8988T (cell line): ENCODE measurements at regions not wholly inside any gene's neighbourhood (a gene's known extent, or its start where the extent isn't known, plus 50 kb on each side); places are given as distances from the start of the nearest gene placed in this dataset.

Experiments
- DNase-seq: peaks from one replicate; pipeline ENCODE4 v3.0.0; 2011

DNA sequence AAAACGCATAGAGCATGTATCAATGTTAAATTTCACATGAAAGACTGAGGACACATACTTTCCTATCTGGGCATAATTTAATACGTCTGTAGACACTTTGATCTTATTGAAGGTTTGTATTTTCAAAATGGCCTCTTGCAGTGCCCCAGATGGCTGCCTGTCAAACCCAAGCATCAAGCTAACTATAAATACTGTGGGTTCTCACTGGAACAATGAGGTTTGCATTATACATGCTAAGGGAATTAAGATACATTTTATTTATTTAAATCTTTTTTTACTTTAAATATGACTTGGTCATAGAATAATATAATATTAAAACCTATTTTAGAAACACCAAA is 702.9 kb upstream of the GRAMD2B start:
- no peak for DNase-seq

DNA sequence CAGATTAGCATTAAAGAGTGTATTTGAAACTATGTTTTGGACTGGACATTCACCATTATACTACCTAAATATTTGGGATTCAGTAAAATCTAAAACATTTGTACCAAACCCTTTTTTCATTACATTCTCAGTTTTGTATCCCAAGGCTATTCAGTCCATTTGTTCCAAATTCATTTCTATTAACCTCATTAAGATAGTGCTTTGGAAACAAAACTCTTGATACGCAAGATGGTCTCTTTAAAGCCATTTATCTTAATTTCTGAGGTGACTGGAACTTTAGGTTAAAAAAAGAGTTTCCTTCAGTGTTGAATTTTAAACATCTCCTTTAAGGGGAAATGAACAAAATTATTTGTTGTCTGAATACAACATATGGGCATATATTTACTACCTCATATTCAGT is 702.5 kb upstream of the GRAMD2B start:
- no peak for DNase-seq

DNA sequence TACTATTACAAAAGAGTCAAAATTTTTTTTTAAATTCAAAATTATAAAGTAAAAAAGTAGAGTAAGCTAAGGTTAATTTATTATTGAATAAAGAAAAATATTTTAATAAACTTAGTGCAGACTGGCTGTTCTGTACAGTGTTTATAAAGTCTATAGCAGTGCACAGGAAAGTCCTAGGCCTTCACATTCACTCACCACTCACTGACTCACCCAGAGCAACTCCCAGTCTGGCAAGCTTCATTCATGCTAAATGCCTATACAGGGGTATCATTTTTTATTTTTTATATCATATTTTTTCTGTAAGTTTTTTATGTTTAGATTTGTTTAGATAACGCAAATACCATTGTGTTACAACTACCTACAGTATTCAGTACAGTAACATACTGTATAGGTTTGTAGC is 700.7 kb upstream of the GRAMD2B start:
- DNase-seq = no peak

DNA sequence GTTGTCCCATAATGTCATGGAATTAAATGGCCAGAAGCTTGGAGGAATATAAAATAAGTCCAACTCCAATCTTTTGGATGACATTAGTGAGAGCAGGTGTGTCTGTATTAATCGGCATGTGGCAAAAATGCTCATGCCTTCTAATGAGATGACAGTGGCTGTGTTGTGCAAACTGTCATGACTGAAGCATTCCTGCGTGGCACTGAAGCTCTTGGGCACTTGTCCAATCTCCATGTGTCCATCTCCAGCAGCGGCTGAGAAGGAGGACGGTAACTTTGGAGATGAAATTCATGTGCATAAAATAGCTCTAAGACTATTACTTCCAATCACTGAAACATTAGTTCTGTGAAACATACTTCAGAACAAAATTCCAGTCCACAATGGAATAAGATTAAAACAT is 697.5 kb upstream of the GRAMD2B start:
- no peak for DNase-seq

DNA sequence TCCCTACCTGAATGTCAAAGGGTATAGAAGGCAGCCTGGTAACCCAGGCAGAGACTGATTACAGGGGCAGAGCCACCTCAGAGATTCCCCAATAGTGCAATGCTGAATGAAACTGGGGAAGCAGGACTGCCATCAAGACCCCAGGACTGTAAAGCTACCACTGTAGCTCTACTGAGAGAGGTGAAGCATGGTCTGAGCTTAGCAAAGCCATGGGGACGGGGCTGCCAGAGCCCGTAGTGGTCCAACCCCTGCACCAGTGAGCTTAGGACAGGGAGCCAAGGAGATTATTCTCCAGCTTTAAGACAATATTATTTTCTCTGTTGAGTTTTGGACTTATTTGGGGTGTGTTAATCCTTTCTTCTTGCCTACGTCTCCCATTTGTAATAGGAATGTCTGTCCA is 679.3 kb upstream of the GRAMD2B start:
- DNase-seq = no peak

DNA sequence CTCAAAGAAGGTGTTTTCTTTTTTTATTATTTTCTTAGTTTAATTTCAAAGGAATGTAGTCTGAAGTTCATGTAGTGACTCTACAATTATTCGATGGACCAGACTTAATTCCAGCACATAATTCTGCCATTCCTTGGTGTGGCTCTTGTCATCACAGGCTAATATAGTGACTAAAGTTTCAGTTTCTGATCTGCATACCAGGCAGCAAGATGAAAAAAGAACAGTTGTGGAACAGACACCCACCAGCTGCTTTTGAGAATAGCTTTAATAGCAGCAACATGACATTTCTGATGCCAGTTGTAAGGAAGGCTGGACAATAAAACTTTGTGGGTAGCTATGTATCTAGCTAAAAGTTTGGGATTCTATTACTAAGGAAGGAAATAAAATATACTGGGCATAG is 676.3 kb upstream of the GRAMD2B start:
- DNase-seq = no peak

DNA sequence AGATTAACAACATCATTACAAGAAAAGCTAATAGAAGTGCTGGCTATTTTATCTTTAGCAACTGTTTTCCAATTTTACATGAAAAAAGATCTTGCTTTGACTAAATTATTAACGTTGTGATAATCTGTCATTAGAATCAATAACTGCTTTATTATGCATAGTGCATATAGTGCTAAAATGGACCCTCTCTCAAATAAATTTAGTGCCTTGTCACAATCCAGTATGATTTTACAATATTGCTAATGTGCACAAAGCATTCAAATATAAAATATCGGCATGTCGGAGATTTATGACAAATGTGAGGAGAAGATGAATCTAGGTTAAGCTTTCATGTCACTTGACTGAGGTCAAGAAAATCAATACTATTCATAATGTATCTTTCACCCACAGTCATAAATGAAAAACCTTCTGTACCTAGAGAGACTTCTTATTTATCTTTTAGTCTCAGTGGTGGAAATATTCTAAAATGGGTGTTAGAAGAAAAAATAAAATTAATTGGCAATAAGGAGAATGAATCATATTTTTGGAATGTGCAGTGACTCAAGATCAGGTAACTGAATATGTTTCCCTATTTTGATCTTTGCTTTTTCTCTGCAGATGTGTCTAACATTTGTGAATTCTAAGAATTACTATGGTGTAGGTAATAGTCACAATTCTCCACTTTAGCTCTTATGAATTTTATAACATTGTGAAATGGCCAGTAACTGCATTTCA is 672.9 kb upstream of the GRAMD2B start:
- DNase-seq = no peak

DNA sequence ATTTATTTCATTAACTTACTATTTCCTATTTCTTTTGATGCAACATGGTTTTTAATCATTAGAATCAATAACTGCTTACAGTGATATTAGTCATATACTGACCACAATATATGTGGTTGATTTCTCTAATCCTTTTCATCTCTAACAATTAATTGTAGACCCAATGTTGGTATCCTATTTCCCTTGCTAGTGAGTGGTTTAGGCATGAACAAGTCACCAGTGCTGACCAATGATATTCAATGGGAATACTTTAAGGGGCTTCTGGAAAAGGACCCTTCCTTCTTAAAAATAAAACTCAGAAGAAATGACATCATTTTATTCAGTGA is 672.4 kb upstream of the GRAMD2B start:
- DNase-seq = no peak

DNA sequence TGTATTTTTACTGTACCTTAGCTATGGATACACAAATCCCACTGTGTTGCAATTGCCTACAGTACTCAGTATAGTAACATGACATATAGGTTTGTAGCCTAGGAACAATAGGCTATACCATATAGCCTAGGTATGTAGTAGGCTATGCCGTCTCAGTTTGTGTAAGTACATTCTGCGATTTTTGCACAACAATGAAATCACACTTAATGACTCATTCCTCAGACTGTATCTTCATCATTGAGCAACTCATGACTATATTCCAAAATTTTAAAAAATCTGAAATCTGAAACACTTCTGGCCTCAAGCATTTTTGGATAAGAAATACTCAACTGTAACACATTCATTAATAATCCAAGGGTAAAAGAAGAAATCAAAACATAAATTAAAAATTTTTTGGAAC is 666.8 kb upstream of the GRAMD2B start:
- no peak for DNase-seq

DNA sequence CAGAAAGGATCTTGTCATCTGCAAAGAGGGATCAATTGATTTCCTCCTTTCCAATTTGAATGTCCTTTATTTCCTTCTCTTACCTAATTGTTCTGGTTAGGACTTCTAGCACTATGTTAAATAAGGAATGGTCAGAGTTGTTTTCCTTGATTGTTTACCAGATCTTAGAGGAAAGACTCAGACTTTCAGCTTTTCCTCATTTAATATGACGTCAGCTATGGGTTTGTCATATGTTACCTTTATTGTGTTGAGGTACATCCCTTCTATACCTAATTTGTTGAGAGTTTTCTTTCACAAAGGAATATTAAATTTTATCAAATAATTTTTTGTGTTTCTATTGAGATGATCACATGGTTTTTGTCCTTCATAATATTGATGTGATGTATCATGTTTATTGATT is 656.5 kb upstream of the GRAMD2B start:
- DNase-seq = no peak

DNA sequence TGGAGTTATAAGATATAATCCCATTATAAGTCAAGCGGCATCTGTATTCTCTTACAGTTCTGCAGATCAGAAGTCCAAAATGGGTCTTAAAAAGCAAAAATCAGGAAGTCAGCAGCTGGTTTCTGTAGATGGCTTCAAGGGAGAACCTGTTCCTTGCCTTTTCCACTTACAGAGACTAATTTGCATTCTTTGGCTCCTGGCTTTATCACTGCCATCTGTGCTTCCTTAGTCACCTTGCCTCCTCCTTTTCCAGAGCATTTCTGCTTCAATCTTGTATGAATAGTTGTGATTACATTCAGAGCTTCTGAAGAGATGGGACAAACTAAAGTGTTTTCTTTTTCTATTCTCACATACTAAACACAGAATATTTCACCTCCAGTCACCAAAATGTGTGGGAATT is 647.3 kb upstream of the GRAMD2B start:
- no peak for DNase-seq

DNA sequence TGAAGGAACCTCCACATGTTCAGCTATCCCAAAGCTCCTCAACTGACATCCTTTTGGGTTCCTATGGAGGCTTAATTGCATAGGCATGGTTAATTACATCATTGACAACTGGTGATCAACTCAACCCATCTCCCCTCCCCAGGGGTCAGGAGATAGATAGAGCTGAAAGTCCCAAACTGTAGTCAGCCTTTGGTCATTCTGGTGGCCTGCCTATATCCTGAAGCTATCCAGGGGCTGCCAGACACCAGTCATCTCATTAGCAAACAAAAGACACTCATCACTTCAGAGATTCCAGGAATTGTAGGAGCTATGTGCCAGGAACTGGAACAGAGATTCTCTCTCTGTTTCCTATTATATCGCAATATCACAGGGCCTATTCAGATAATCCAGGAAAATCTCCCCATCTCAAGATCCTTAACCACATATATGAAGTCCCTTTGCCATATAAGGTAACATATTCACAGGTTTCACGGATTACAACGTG is 646.5 kb upstream of the GRAMD2B start:
- DNase-seq = no peak

DNA sequence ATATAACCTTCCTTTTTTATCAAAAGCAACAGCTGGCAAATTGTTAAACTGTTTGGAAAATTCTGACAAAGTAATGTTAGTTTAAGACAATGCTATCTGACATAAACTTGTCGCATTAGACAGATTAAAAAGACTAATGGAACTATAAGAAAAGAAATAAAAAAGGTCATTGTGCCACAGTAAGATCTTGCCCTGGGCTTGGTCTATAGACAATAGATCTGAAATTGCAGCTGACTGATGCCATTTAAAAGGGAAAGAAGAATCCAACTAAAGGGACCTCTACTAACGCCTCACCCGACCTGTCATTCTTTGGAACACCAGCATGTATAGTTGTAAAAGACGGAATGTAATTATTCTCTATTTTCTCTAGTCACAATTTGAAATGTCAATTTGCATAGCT is 644.4 kb upstream of the GRAMD2B start:
- DNase-seq = no peak

DNA sequence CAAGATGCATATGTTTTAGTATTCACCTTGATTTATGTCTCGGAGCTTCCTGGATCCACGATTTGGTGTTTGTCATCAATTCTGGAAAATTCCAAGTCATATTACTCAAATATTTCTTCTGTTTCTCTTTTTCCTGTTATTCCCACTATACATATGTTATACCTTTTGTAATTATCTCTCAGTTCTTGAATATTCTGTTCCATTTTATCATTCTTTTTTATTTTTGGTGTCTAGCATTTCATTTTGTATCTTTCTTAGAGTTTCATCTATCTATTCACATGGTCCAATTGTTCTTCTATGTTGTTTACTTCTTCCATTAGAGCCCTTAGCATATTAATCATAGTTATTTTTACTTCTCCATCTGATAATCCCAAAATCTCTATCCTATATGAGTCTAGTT is 637.8 kb upstream of the GRAMD2B start:
- no peak for DNase-seq

DNA sequence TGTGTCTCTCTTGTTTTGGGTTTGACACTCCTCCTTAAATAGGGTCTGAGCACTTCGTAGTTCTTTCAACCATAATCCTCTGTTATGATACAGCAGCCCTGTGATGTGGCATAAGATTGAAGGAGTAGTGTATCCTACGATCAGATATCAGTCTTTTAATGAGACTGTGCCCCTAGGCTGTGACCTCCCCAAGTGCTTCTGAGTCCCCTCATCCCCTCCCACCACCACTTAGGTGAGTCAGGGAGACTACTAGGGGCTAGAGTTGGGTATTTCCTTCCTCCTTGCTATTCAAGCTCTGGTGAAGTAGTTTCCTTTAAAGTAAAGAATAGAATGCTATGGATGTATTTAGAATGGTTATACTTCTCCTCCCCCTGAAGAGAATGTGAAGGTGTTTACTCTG is 637.2 kb upstream of the GRAMD2B start:
- no peak for DNase-seq

DNA sequence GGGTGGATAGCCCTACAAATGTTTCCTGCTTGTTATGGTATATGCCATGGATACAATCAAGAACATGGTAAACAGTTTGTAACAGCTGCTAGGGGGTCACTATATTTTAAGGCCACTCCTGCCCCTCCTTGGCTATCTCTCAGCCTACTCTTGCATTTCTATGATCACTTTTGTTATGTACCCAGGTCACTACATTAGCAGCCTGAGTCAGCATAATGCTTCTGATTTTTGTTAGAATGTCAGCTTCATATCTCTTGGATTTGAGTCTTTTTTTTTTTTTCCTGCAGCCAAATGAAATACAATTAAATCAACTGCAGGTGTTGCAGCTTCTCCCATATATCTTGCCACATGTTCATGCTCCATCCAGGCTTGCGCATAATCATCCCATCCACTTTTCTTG is 629.7 kb upstream of the GRAMD2B start:
- no peak for DNase-seq

DNA sequence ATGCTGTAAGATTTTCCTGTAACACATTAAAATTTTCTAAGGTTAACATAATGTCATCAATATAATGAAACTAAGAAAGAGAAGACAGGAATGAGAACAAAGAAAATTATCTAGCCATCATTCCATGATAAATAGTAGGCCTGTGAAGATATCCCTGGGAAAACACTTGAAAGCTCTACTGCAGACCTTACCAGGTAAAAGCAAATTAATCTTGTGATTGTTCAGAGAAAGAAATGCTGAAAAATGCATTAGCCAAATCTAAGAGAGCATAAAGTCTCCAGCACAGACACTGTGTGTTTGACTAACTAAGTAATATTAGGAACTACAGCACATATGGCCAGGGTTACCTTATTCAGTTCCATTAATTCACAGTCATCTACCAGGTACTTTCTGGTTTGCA is 628.3 kb upstream of the GRAMD2B start:
- no peak for DNase-seq

DNA sequence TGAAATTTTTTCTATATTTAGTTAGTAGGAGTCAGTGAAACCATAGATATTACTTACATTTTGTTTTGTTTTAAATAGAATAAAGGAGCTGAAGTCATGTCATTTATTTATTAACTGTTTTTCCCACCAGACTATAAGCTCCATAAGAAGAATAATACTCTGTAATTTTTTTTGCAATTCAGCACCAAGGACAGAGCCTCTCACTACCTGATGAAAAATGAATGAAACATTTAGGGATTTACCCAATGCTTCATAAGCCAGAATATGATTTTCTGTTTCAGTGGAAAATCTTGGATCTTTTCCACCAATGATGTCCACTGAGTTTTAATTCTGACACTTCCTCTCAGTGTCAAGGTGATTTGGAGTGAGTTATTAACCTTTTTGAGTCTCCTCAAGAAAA is 624.9 kb upstream of the GRAMD2B start:
- DNase-seq = no peak

DNA sequence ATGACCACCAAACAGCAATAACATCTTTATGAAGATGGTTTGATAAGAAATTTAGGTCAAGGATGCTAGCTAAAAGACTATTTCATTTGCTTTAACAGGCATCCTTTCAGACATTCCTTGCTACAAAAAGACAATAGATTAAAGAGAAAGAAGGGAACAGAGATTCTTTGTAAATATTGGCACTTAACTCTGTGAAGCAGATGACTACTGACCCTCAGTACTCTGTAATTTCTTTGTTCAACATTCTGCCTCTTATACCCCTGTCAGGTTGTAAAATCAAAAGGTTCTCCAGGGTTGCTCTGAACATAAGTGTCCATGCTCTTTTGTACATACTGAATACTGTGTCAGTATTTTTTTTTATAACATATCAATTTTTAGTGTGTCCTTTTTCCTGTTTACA is 610.6 kb upstream of the GRAMD2B start:
- no peak for DNase-seq

DNA sequence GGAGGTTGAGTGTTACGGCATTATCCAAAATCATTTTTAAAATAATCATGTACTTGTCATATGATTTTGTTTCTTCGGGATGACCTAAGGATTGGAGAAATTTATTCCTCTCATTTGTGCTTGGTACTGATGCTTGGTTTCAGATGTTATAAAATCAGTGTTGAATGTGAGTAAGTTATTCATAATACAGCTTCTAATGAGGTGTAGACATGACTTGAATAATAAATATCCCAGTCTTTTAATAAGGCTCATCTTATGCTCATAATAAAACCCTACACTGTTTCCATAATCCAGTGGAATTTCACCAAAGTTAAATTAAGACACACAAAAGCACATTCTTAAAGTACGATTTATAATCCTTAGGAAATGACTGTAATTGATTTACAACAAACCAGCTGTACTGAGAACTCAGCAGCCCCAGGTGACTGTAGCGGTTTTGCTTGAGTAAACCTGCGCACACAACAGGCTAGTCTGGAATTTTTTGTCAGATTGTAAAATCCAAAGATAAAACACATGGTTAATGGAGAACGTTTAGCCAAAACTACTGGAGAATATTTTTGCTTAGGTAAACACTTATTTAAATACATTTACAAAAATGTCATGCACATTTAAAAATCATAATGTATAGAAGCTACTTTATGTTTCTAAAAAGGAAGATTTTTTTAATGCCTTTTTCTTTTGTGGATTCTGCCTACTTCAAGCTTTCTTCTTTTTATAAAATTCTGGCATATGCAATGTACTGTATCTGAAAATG is 609.8 kb upstream of the GRAMD2B start:
- DNase-seq = no peak

DNA sequence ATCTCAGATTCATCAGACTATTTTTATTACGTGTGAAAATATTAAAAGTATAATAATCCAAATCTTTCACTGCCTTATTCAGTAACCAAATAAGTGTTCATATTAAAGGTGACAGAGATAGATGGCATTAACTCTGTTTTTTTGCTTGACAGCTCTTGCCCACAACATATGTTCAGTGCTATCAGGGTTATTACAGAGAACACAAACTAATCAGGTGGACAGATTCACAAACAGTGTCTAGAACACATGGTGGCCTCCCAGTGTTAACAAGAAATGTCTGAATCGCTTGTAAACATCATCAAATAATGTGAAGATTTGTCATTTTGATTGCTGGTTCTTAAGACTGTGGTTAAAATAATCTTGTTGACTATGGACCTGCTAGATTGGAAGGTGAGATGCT is 609.1 kb upstream of the GRAMD2B start:
- no peak for DNase-seq

DNA sequence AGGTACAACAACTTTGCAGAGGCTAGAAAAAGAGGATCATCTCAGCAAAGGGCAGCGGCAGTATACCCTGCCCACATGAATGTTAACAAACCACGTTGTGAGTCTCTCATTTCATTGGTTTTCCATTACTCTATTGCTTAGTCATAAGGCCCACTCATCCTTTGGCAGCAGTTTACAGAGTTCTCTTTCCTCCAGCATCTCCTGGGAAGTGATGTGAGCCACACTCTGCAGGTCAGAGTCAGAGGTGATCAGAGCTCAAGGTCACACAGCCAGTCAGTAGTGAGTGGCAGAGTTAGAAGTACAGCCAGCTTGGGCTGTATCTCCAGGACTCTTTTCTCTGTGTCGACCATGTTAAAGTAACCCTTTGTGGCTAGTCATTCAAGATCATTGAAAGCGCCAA is 599.6 kb upstream of the GRAMD2B start:
- DNase-seq = no peak

DNA sequence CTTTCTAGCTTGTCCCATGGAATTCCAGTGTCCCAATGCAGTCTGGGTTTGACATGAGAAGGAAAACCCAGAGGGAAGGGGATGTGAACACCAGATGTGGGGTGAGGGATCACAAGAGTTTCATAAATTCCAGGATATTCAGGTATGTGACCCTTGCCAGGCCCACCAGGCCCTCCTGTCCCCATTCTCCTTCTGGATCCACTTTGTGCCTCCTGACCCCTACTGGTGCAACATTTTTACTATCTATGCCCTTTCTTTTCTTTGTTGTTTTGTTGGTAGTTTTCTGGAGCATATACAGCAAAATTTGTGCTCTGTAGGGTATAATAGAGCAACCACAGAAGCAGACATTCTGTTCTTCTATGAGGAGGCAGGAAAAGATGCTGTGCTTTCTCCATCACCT is 597.0 kb upstream of the GRAMD2B start:
- no peak for DNase-seq

DNA sequence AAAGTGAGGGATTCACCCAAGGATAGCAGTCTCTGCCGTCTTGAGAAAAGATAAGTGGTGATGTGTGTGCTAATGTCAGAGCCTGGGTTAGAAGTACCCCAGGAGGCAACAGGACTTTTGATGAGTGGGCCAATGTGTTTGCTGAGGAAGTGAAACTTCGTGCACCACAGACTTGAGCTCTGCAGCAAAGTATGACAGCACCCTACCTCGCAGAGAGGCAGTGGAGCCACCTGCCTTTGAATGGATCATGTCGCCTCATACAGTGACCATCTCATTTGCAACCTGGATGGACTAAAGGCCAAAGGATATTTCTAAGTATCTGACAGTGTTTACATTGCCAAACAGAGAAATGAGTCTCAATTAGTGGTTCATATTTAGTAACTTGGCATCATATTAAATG is 593.9 kb upstream of the GRAMD2B start:
- no peak for DNase-seq

DNA sequence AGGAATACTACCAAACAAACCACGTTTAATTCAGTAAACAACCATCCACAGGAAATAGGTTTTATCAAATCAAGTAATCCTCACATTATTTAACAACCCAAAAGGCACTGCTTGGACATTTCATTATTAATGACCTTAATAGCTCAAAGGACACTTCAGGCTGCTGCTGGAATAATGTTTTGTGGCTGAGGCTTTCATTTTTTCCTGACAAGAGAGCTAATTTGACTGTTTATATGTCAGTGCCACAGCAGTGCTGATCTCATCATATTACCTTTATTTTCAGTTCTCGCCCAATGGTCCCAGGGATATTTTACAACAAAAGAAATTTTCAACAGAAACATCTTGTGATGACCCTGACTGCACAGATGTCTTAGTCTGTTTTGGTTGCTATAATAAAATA is 589.8 kb upstream of the GRAMD2B start:
- DNase-seq = no peak
